HCT116 (cell line): ENCODE measurements at regions not wholly inside any gene's neighbourhood (a gene's known extent, or its start where the extent isn't known, plus 50 kb on each side); places are given as distances from the start of the nearest gene placed in this dataset.

ENCODE experiments used
- ATAC-seq: fragments of 200-7000 bp; cut with Tn5 transposase; 2 replicates; pipeline ENCODE4 v1.9.1; 2020; ENCODE audit warnings: mild to moderate bottlenecking, moderate library complexity
- BruUV-seq: library from RNA; stranded (reverse); fragments of 400-500 nt; replicated peaks from 2 replicates; lab custom pipeline; 2021; lab: Mats Ljungman, UMichigan
- CTCF ChIA-PET: fragments of 300-600 bp; sonication (Branson Sonifier 250); formaldehyde crosslinking; loops from one replicate; lab custom pipeline; 2021; ENCODE audit warnings: antibody characterized with exemption; lab: Charles Lee
- POLR2A ChIA-PET: fragments of 300-600, 350-600 bp; sonication (Branson Sonifier 250); formaldehyde crosslinking; loops from one replicate; lab custom pipeline; 2021; ENCODE audit warnings: antibody characterized with exemption; lab: Charles Lee
- RAD21 ChIA-PET, 2 experiments: fragments of 300-600 bp; sonication (Branson Sonifier 250); formaldehyde crosslinking; loops; one replicate each; lab custom pipeline; 2023; ENCODE audit warnings: low total read pairs in 2 of 2; ENCODE audit not compliant: uncharacterized antibody in 2 of 2, unreplicated experiment in 2 of 2, low non-redundant PET in 1 of 2; lab: Charles Lee
- DNase-seq: peaks from one replicate; pipeline ENCODE4 v3.0.0-alpha.2; 2010; ENCODE audit warnings: low read depth, low spot score
- H2AFZ ChIP-seq: fragments of 200-600 bp; shearing (Covaris generic), sonication (generic); 2 replicates; pipeline ENCODE4 v1.6.1; 2017; ENCODE audit warnings: low read depth, mixed run types, mixed read lengths, antibody characterized with exemption, low read length; ENCODE audit not compliant: poor library complexity, severe bottlenecking
- H3K27ac ChIP-seq: 2 replicates; pipeline ENCODE4 v1.5.1; 2012; ENCODE audit warnings: low read depth, low read length
- H3K27me3 ChIP-seq: fragments of 200-600 bp; sonication (generic); 2 replicates; pipeline ENCODE4 v1.6.1; 2016; ENCODE audit warnings: mixed run types, low read length, mixed read lengths; ENCODE audit not compliant: insufficient read depth
- H3K36me3 ChIP-seq, 2 experiments: fragments of 200-500 bp in 1 of 2; fragments of 200-600 bp in 1 of 2; sonication (Bioruptor generic) in 1 of 2; sonication (generic) in 1 of 2; 2 replicates each; pipeline versions ENCODE4 v1.5.1 to v1.6.1; 2014 to 2016; ENCODE audit warnings: low read length in 2 of 2, inconsistent platforms in 1 of 2, mixed read lengths in 1 of 2, mixed run types in 1 of 2; ENCODE audit not compliant: insufficient read depth in 2 of 2, control insufficient read depth in 1 of 2
- H3K4me1 ChIP-seq, 2 experiments: fragments of 200-600 bp in 1 of 2; sonication (generic) in 1 of 2; 2 replicates each; pipeline versions ENCODE4 v1.5.1 to v1.6.1; 2012 to 2017; ENCODE audit warnings: low read length in 2 of 2, inconsistent platforms in 1 of 2, mild to moderate bottlenecking in 1 of 2, mixed read lengths in 1 of 2, mixed run types in 1 of 2, moderate library complexity in 1 of 2; ENCODE audit not compliant: insufficient read depth in 2 of 2, control insufficient read depth in 1 of 2
- H3K4me2 ChIP-seq: fragments of 200-600 bp; sonication (generic); 2 replicates; pipeline ENCODE4 v1.6.1; 2017; ENCODE audit warnings: mixed run types, low read length, mixed read lengths
- H3K4me3 ChIP-seq, 2 experiments: fragments of 200-600 bp in 1 of 2; sonication (generic) in 1 of 2; replicated peaks in 1 of 2; 2 replicates each; pipeline ENCODE4 v1.5.1; 2011 to 2016; ENCODE audit warnings: low read length in 2 of 2, control low read depth in 1 of 2, low read depth in 1 of 2, mild to moderate bottlenecking in 1 of 2, mixed read lengths in 1 of 2, mixed run types in 1 of 2
- H3K79me2 ChIP-seq: fragments of 200-600 bp; sonication (generic); 2 replicates; pipeline ENCODE4 v1.6.1; 2017; ENCODE audit warnings: mild to moderate bottlenecking, mixed run types, low read length, moderate library complexity, mixed read lengths; ENCODE audit not compliant: insufficient read depth
- H3K9ac ChIP-seq: fragments of 200-600 bp; sonication (generic); 2 replicates; pipeline ENCODE4 v1.6.1; 2016; ENCODE audit warnings: low read length, mixed read lengths
- H3K9me2 ChIP-seq: fragments of 200-600 bp; sonication (generic), shearing (Covaris generic); 2 replicates; pipeline ENCODE4 v1.6.1; 2017; ENCODE audit warnings: mixed run types, mild to moderate bottlenecking, moderate library complexity; ENCODE audit not compliant: insufficient read depth
- H3K9me3 ChIP-seq, 2 experiments: fragments of 200-500 bp in 1 of 2; fragments of 200-600 bp in 1 of 2; sonication (Bioruptor generic) in 1 of 2; sonication (generic) in 1 of 2; 2 replicates each; pipeline ENCODE4 v1.6.1; 2014 to 2017; ENCODE audit warnings: low read length in 2 of 2, mixed read lengths in 2 of 2, inconsistent platforms in 1 of 2, low read depth in 1 of 2, mild to moderate bottlenecking in 1 of 2, mixed run types in 1 of 2, moderate library complexity in 1 of 2; ENCODE audit not compliant: control insufficient read depth in 1 of 2, insufficient read depth in 1 of 2
- H4K20me1 ChIP-seq: fragments of 200-600 bp; sonication (generic), shearing (Covaris generic); 2 replicates; pipeline ENCODE4 v1.6.1; 2017; ENCODE audit warnings: mixed run types, mild to moderate bottlenecking, moderate library complexity; ENCODE audit not compliant: insufficient read depth
- EGR1 ChIP-seq: IDR thresholded peaks from 2 replicates; pipeline ENCODE4 v1.6.1; 2012; ENCODE audit warnings: low read depth
- EZH2 ChIP-seq: fragments of 200-600 bp; sonication (generic); IDR thresholded peaks from 2 replicates; pipeline ENCODE4 v1.6.1; 2017; ENCODE audit warnings: antibody characterized with exemption, mixed run types
- EZH2phosphoT487 ChIP-seq: fragments of 200-600 bp; IDR thresholded peaks from 2 replicates; pipeline ENCODE4 v1.6.1; 2018; ENCODE audit warnings: antibody characterized with exemption, borderline replicate concordance
- SIN3A ChIP-seq: IDR thresholded peaks from 2 replicates; pipeline ENCODE4 v1.6.1; 2012; ENCODE audit warnings: low read depth
- SRF ChIP-seq: IDR thresholded peaks from 2 replicates; pipeline ENCODE4 v1.6.1; 2012; ENCODE audit warnings: low read depth
- TCF7L2 ChIP-seq: IDR thresholded peaks from 2 replicates; pipeline ENCODE4 v1.7.0; 2011; ENCODE audit warnings: borderline replicate concordance, inconsistent platforms; ENCODE audit not compliant: insufficient read depth, insufficient read length; ENCODE audit errors: extremely low read depth
- YY1 ChIP-seq: IDR thresholded peaks from 2 replicates; pipeline ENCODE4 v1.6.1; 2011; ENCODE audit warnings: low read length, low read depth, moderate library complexity, mild to moderate bottlenecking; ENCODE audit not compliant: insufficient replicate concordance; ENCODE audit errors: extremely low read depth
- ZFX ChIP-seq: fragments of 450-650 bp; IDR thresholded peaks from 2 replicates; pipeline ENCODE4 v1.6.1; 2017
- ZNF274 ChIP-seq: fragments of 200-500 bp; sonication (Bioruptor generic); IDR thresholded peaks from 2 replicates; pipeline ENCODE4 v1.6.1; 2014; ENCODE audit warnings: mild to moderate bottlenecking, low read depth, low read length, inconsistent platforms
- intact Hi-C: fragments of 100-400 bp; cut with micrococcal nuclease; formaldehyde crosslinking; loops from 2 replicates; pipeline ENCODE4 v1.10.0; 2022
- TF ChIP-seq, protein P1 (sequence below), 3 experiments: fragments of 200-600 bp in 1 of 3; sonication (generic) in 1 of 3; IDR thresholded peaks in 2 of 3; conservative IDR thresholded peaks in 1 of 3; 2 replicates each; pipeline ENCODE4 v1.5.1; 2012 to 2017; ENCODE audit warnings: low read depth in 2 of 3, low read length in 2 of 3, antibody characterized with exemption in 1 of 3, borderline replicate concordance in 1 of 3, control low read depth in 1 of 3, mild to moderate bottlenecking in 1 of 3, mixed read lengths in 1 of 3, mixed run types in 1 of 3, moderate library complexity in 1 of 3; ENCODE audit not compliant: insufficient read depth in 1 of 3
- TF ChIP-seq, protein P2 (sequence below): IDR thresholded peaks from 2 replicates; pipeline ENCODE4 v1.6.1; 2012
- TF ChIP-seq, protein P3 (sequence below): IDR thresholded peaks from 2 replicates; pipeline ENCODE4 v1.6.1; 2011; ENCODE audit warnings: mild to moderate bottlenecking, low read length, moderate library complexity; ENCODE audit not compliant: insufficient replicate concordance; ENCODE audit errors: extremely low read depth
- TF ChIP-seq, protein P4 (sequence below): IDR thresholded peaks from 2 replicates; pipeline ENCODE4 v1.6.1; 2012
- TF ChIP-seq, protein P5 (sequence below): IDR thresholded peaks from 2 replicates; pipeline ENCODE4 v1.6.1; 2012; ENCODE audit warnings: low read depth

DNA sequence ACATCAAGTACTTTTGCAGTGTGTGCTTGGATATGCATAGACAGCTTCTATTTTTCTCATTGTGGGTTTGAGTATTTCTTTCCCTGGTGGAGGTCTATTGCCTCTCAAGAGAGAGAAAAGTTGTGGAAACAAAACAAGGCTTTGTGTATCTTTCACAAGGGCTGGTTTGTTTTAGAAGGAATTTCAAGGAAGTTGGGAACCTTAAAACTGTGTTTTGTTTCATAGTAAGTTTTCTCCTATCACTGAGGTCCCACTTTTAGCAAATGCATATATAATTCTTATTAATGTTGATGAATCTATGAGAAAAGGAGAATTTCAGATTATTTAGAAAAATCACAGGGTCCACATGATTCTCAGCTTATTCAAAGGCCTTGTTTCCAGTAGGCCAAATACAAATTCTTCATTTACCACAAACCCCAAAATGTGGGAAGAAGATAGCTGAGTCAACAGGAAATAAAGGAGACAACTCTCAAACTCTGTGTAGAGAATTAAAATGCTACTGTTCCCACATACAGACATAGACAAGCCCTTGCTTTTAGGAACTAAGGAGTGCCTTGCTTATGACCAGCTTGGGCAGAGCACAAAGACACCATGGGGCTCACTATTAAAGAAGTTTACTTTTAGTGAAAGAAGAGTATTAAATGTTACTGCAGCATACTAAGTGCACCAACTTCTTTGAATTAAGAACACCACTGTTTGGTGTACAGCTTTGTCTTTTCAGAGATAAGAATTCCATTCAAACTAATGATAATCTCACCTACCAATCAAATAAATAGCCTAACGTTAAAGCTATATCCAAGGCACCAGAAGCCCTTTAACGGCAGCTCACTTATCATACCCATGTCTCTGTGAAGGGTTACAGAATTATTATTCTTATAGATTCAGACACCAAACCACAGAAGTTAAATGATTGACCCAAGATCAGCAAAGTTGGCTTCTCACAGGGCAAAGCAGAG is 177.4 kb upstream of the LEF1 start:
- Histone ChIP-seq H3K27ac (no peak overlapping the region), H3K27me3 (peaks cover 13% of the 10 kb centered on the region), H3K4me1 (no peaks in the 10 kb centered on the region), H4K20me1 (no peaks in the 10 kb centered on the region), H2AFZ (no peak overlapping the region), H3K9me2 (no peaks in the 10 kb centered on the region), H3K36me3 (no peaks in the 10 kb centered on the region), H3K4me3 (no peak overlapping the region), H3K9me3 (no peaks in the 10 kb centered on the region), H3K9ac (no peak overlapping the region), H3K4me2 (no peak overlapping the region), H3K79me2 (no peaks in the 10 kb centered on the region)
- ChIA-PET RAD21 (no interaction called here), POLR2A (no interaction called here), CTCF (no interaction called here)
- TF ChIP-seq ZNF274 (no peak), EZH2 (no peak), YY1 (no peak), TCF7L2 (no peak), EGR1 (no peak), SIN3A (no peak), EZH2phosphoT487 (no peak), SRF (no peak), ZFX (no peak)
- TF ChIP-seq, protein P1, sequence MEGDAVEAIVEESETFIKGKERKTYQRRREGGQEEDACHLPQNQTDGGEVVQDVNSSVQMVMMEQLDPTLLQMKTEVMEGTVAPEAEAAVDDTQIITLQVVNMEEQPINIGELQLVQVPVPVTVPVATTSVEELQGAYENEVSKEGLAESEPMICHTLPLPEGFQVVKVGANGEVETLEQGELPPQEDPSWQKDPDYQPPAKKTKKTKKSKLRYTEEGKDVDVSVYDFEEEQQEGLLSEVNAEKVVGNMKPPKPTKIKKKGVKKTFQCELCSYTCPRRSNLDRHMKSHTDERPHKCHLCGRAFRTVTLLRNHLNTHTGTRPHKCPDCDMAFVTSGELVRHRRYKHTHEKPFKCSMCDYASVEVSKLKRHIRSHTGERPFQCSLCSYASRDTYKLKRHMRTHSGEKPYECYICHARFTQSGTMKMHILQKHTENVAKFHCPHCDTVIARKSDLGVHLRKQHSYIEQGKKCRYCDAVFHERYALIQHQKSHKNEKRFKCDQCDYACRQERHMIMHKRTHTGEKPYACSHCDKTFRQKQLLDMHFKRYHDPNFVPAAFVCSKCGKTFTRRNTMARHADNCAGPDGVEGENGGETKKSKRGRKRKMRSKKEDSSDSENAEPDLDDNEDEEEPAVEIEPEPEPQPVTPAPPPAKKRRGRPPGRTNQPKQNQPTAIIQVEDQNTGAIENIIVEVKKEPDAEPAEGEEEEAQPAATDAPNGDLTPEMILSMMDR (IDR thresholded peaks at IDR 0.05 in 2 of 3, conservative IDR thresholded peaks at IDR 0.05 in 1 of 3; ENCODE audit: borderline replicate concordance in 1 of 3, insufficient read depth in 1 of 3, low read depth in 2 of 3, low read length in 2 of 3), result no peak
- TF ChIP-seq, protein P2, sequence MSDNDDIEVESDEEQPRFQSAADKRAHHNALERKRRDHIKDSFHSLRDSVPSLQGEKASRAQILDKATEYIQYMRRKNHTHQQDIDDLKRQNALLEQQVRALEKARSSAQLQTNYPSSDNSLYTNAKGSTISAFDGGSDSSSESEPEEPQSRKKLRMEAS, result no peak
- TF ChIP-seq, protein P3, sequence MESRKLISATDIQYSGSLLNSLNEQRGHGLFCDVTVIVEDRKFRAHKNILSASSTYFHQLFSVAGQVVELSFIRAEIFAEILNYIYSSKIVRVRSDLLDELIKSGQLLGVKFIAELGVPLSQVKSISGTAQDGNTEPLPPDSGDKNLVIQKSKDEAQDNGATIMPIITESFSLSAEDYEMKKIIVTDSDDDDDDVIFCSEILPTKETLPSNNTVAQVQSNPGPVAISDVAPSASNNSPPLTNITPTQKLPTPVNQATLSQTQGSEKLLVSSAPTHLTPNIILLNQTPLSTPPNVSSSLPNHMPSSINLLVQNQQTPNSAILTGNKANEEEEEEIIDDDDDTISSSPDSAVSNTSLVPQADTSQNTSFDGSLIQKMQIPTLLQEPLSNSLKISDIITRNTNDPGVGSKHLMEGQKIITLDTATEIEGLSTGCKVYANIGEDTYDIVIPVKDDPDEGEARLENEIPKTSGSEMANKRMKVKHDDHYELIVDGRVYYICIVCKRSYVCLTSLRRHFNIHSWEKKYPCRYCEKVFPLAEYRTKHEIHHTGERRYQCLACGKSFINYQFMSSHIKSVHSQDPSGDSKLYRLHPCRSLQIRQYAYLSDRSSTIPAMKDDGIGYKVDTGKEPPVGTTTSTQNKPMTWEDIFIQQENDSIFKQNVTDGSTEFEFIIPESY, result no peak
- TF ChIP-seq, protein P4, sequence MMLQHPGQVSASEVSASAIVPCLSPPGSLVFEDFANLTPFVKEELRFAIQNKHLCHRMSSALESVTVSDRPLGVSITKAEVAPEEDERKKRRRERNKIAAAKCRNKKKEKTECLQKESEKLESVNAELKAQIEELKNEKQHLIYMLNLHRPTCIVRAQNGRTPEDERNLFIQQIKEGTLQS, result no peak
- TF ChIP-seq, protein P5, sequence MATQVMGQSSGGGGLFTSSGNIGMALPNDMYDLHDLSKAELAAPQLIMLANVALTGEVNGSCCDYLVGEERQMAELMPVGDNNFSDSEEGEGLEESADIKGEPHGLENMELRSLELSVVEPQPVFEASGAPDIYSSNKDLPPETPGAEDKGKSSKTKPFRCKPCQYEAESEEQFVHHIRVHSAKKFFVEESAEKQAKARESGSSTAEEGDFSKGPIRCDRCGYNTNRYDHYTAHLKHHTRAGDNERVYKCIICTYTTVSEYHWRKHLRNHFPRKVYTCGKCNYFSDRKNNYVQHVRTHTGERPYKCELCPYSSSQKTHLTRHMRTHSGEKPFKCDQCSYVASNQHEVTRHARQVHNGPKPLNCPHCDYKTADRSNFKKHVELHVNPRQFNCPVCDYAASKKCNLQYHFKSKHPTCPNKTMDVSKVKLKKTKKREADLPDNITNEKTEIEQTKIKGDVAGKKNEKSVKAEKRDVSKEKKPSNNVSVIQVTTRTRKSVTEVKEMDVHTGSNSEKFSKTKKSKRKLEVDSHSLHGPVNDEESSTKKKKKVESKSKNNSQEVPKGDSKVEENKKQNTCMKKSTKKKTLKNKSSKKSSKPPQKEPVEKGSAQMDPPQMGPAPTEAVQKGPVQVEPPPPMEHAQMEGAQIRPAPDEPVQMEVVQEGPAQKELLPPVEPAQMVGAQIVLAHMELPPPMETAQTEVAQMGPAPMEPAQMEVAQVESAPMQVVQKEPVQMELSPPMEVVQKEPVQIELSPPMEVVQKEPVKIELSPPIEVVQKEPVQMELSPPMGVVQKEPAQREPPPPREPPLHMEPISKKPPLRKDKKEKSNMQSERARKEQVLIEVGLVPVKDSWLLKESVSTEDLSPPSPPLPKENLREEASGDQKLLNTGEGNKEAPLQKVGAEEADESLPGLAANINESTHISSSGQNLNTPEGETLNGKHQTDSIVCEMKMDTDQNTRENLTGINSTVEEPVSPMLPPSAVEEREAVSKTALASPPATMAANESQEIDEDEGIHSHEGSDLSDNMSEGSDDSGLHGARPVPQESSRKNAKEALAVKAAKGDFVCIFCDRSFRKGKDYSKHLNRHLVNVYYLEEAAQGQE, result no peak
- intact Hi-C loops, result no loop called here
- ATAC-seq (no peak), DNase-seq (no peak)
- BruUV-seq, result no TSS peak
